ENCODE measurements at regions not wholly inside any gene's neighbourhood (a gene's known extent, or its start where the extent isn't known, plus 50 kb on each side); places are given as distances from the start of the nearest gene placed in this dataset.

- no peak overlapping the region for H3K4me3 ChIP-seq (ENCODE audit: low read depth, low read length)
- TF ChIP-seq CTCF (IDR thresholded peaks at IDR 0.05; ENCODE audit: borderline replicate concordance, insufficient read depth, low read depth, low read length): no peak
Observed at GRCh38 chr5:52190737-52191136, 597.0 kb upstream of the ITGA1 start.

DNA sequence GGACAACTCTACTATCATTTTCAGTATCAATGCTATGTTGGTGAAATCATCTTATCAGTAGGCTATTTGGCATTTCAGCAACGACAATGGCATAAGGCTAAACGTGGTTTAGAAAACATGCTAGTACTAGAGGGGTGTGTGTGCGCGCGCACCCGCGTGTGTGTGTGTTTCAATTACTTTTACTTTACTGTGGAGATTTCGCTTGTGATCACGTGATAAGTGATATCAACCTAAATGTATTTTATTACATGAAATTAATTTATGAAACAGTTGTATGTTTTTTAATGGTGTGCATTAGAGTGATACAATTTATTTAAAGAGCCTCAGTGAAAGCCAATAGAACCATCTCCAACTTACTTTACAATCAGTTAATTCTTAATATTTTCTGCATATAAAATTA is 587.9 kb upstream of the ITGA1 start:
- no peak overlapping the region for H3K4me3 ChIP-seq (ENCODE audit: low read depth, low read length)
- no peak for TF ChIP-seq CTCF (IDR thresholded peaks at IDR 0.05; ENCODE audit: borderline replicate concordance, insufficient read depth, low read depth, low read length)

- H3K4me3 ChIP-seq (ENCODE audit: low read depth, low read length): no peak overlapping the region
- TF ChIP-seq CTCF (IDR thresholded peaks at IDR 0.05; ENCODE audit: borderline replicate concordance, insufficient read depth, low read depth, low read length): no peak
Observed at GRCh38 chr5:52202256-52202655, 585.5 kb upstream of the ITGA1 start.

DNA sequence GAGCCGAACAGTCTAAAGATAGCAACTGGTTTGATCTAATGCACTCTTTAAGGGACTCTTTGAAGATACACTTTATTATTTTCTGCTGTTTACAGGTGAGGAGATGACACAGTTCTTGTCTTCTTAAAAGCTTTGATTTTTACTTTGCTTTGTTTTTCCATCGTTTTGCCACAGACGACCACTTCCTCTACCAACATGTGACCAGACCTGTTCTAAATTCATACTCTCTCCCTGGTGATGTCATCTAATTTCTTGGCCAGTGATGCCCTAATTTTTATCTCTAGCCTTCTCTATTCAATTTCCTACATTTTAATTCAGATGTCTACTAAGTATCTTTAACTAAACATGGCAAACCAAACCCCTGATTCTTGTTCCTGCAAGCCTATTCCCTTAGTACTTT is 583.4 kb upstream of the ITGA1 start:
- TF ChIP-seq CTCF (IDR thresholded peaks at IDR 0.05; ENCODE audit: borderline replicate concordance, insufficient read depth, low read depth, low read length): no peak

More for the DNA sequence above, 583.4 kb upstream of the ITGA1 start:
- no peak overlapping the region for H3K4me3 ChIP-seq (ENCODE audit: low read depth, low read length)
